ENCODE measurements at regions not wholly inside any gene's neighbourhood (a gene's known extent, or its start where the extent isn't known, plus 50 kb on each side); places are given as distances from the start of the nearest gene placed in this dataset.

DNA sequence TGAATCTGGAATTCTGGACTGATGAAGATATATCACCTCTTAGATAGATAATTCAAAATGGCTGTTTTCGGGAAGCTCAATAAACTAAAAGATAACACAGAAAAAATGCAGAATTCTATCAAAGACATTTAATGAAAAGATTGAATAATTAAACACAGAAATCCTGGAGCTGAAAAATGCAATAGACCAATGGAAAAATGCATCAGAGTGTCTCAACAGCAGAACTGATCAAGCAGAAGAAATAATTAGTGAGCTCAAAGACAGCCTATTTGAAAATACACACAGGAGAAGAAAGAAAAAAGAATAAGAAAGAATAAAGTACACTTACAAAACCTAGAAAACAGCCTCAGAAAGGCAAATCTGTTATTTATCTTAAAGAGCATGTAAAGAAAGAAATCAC lies 356.4 kb upstream of the B3GAT1 start:
- Histone ChIP-seq H3K14ac (ENCODE audit: insufficient read depth, low read length) (no peak overlapping the region), H3K79me2 (ENCODE audit: insufficient read depth, low read length) (no peaks in the 10 kb centered on the region), H2BK120ac (ENCODE audit: low read depth, low read length, poor library complexity, severe bottlenecking) (no peak overlapping the region), H3K23me2 (ENCODE audit: insufficient read length, low read depth, low read length, poor library complexity, severe bottlenecking) (no peaks in the 10 kb centered on the region), H2BK20ac (ENCODE audit: low read depth, low read length, poor library complexity, severe bottlenecking) (no peak overlapping the region), H3K27me3 (ENCODE audit: insufficient read depth, low read length) (no peaks in the 10 kb centered on the region), H3K4ac (ENCODE audit: low read depth, low read length) (no peak overlapping the region), H4K5ac (ENCODE audit: insufficient read length, low read depth, low read length) (no peak overlapping the region), H3K4me1 (ENCODE audit: insufficient read depth, low read length) (no peaks in the 10 kb centered on the region), H2AK5ac (ENCODE audit: insufficient read length, low read length) (no peak overlapping the region), H3K4me2 (ENCODE audit: insufficient read depth, insufficient read length, low read length) (no peak overlapping the region), H2AFZ (ENCODE audit: low read length) (no peak overlapping the region), H3K79me1 (ENCODE audit: insufficient read depth, low read depth, low read length, poor library complexity, severe bottlenecking) (no peaks in the 10 kb centered on the region), H4K20me1 (ENCODE audit: control insufficient read depth, insufficient read depth, insufficient read length) (no peaks in the 10 kb centered on the region), H2BK5ac (ENCODE audit: insufficient read length, low read length) (no peak overlapping the region), H3K27ac (ENCODE audit: insufficient read length, low read depth, low read length) (no peak overlapping the region), H3T11ph (ENCODE audit: low read length) (no peak overlapping the region), H2BK15ac (ENCODE audit: low read depth, low read length) (no peak overlapping the region), H2BK12ac (ENCODE audit: insufficient read length, low read depth, low read length) (no peak overlapping the region), H3K56ac (ENCODE audit: insufficient read length, low read depth, low read length) (no peak overlapping the region), H3K18ac (ENCODE audit: insufficient read length, low read depth, low read length) (no peak overlapping the region), H3K9ac (ENCODE audit: extremely low read depth, insufficient read length, low read length) (no peak overlapping the region), H4K91ac (ENCODE audit: insufficient read length, low read depth, low read length) (no peak overlapping the region), H4K8ac (replicated peaks; ENCODE audit: insufficient read length, low read depth, low read length) (no peak overlapping the region), H3K9me3 (ENCODE audit: control insufficient read depth, low read depth, low read length) (no peaks in the 10 kb centered on the region), H3K23ac (ENCODE audit: insufficient read length, low read depth, low read length) (no peak overlapping the region)
- no peak overlapping the region for H3K27ac Mint-ChIP-seq
- TF ChIP-seq, protein P1, sequence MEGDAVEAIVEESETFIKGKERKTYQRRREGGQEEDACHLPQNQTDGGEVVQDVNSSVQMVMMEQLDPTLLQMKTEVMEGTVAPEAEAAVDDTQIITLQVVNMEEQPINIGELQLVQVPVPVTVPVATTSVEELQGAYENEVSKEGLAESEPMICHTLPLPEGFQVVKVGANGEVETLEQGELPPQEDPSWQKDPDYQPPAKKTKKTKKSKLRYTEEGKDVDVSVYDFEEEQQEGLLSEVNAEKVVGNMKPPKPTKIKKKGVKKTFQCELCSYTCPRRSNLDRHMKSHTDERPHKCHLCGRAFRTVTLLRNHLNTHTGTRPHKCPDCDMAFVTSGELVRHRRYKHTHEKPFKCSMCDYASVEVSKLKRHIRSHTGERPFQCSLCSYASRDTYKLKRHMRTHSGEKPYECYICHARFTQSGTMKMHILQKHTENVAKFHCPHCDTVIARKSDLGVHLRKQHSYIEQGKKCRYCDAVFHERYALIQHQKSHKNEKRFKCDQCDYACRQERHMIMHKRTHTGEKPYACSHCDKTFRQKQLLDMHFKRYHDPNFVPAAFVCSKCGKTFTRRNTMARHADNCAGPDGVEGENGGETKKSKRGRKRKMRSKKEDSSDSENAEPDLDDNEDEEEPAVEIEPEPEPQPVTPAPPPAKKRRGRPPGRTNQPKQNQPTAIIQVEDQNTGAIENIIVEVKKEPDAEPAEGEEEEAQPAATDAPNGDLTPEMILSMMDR (conservative IDR thresholded peaks at IDR 0.05), result no peak
- no CpG with 5 or more reads among the region's 1 CpG for WGBS (ENCODE audit: extremely low coverage, insufficient read length, low lambda C conversion rate)
- 0 out of 4 replicates have a peak, but pooled peaks cover 0 to 2% of the 10 kb centered on the region in 2 experiments for H3K4me1 Mint-ChIP-seq
- H3K4me3 Mint-ChIP-seq, result no peak overlapping the region
- peaks cover 0 to 7% (median 2%) of the 10 kb centered on the region in 3 experiments; a peak in 2 of 7 replicates for H3K36me3 Mint-ChIP-seq (ENCODE audit: insufficient read depth in 1 of 3, low read depth in 3 of 3)
- peaks cover 10% of the 10 kb centered on the region; the same call in 1 of the 2 replicates for H3K27me3 Mint-ChIP-seq (ENCODE audit: low read depth)
- DNase-seq, result no peak
- H3K9me3 Mint-ChIP-seq, result peaks cover 3 to 5% of the 10 kb centered on the region in 2 experiments; a peak in 3 of 5 replicates
